ENCODE measurements at regions not wholly inside any gene's neighbourhood (a gene's known extent, or its start where the extent isn't known, plus 50 kb on each side); places are given as distances from the start of the nearest gene placed in this dataset.
"Not testable (repeated sequence)": the region's sequence is repeated elsewhere in the genome, so short reads cannot be mapped to it uniquely, and the experiment has no call there.

DNA sequence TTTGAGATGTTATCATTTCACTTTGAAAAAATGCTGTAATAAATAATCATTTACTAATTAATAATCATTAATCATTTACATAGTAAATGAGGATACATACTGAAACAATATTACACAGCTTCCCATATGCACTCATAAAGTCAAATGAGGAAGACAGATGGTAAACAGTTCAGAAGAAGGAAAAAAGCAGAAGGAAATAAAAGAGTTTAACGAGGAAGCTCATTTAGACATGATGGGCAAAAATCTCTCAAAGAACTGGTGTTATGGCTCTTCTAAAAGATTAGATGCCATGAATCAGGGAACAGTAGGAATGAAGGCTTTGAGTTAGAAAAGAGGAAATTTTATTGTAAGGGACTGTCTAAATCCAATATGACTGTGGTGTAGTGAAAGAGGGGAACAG, 347.6 kb downstream of the PTPRC start:
- no peak for DNase-seq

DNA sequence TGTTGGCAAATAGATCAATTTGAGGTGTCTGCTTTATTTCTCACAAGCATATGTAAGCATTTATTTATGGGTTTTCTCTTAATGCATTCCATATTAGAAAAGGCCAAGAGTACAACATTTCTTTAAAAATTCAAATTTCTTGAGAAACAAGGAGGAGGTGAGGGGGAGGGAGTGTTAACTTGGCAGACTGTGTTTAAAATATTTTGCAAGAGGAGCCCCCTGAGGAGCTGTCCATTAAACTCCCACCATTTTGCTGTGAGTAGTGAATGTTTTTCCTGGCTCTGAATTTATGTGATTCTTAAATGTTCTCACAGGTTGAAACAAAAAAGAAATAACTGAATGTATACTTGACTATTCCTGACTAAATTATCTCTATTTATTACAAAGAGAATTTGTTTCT, 363.8 kb downstream of the PTPRC start:
- no peak for DNase-seq

DNA sequence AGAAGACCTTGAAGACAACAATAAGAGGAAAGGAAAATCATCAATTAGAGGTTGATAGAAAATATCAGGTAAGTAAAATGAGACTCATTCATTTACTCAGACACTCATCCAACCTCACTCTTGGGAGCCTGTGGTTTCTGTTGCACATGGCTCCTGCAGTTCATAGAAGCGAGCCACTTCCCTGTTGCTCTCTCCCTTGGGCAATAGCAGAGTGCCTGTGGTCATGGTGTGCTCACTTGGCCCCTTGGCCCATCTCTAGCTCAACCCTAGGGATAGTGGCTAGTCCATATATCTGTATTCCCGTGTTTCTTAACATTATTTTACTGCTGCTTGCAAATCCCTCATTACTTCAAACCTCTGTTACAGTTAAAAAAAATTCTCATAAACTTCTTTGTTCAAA, 368.6 kb downstream of the PTPRC start:
- DNase-seq = no peak

DNA sequence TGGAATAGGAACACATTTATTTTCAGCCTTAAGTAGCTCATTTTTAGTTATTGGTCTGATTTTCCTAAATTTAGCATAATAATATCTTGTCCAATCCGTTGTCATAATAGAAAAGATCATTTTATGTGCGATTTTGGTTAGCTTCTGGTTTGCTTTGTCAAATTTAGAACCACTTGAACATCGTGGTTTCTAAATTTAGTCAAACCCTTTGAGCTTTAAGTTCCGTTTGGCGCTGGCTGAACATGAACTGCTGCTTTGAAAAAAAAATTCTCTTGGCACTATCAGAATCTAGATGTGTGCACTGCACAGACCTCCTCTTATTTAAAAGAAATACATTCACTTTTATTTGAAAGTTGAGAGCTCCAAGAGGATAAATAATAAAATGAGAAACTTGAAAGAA, 370.6 kb downstream of the PTPRC start:
- no peak for DNase-seq

DNA sequence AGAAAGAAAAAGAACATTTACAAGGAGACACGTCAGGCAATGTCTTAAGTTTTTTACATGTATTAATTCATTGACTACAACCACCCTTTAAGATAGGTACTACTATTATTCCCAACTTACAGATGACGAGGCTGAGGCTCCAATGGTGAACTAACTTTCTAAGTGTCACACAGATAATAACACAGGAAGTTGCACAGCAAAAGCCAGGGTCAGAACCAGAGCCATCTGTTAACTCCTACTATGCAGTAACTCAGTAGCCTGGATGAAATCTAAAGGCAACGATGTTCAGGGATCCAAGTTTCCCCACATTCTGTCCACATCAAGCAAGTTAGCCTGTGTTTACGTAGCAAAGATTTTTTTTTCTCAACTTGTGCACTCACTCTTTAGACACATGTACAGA, 371.7 kb downstream of the PTPRC start:
- no peak for DNase-seq

DNA sequence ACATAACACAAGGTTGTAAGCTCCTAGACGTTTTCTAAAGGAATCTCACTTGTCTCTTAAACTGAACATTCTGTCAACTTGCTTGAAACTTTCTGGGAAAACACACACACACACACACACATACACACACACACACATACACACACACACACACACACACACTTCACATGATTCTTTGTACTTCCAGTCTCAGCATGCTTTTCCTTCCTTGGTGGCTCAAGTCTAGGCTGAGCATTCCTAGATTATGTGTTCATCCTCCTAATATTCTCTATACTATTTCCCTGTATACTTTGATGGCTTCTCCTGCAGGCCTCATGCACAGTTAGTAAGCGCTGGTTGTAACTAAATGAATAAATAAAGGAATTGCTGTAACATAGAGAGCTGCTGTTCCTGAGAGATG, 372.1 kb downstream of the PTPRC start:
- no peak for DNase-seq

DNA sequence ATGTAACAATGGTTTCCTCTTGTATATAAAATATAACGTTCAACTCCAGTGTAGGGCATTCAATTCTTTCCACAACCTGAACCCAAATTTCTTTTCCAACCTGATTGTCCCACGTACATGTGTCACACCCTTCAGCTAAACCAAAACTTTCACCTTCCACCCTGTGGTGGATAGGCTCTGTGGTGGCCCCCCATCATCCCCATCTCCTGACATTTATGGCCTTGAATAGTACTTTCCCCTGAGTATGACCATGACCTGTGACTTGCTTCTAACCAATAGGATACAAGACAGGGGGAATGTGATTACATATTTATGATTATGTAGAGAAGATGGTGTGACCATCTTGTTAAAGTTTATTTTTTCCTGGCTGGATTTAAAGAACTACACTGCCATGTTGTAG, 377.0 kb downstream of the PTPRC start:
- DNase-seq = no peak

DNA sequence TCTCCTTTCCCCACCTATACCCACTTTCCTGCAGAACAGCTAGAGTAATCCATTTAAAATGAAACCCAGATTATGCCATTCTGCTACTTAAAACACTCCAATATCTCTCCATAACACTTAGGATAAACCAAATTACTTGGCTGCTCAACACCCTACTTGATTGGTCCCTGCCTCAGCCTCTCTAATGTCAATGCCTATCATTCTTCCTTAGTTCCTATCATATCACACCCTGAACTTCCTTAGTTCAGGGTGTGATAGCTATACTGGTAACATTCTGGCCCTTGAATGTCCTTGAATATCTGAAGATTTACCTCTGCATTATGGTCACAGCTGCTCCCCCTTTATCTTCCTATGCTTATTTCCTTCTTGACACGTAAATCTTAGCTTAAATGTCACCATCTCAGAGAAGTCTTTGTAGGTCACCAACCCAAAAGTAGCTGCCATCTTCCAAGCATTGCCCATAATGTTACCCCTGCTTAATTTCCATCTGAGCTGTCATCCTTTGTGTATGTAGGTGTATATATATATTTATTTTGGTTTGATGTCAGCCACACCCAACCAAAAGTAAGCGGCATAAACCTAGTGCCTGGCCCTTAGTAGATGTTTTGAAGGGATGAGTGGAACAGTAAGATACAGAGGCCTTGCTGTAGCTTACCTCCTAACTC, 379.8 kb downstream of the PTPRC start:
- DNase-seq = no peak

DNA sequence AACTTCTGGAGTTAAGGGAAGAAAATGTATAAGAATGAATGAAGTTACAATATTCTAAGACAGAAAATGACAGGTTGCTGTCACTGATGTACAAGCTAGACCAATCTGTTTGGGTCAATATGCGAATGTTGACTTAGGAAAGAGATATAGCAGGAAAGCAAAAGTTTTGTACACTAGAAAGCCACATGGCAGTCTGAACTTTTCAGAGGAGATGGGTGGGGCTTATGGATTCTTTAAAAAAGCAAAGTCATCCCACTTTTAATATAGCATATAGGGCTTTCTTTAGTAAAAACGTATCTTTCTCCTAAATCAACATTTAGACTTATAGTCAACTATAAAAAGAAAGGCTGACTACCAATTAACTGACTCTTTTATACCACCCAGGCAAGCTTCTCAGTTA, 381.2 kb downstream of the PTPRC start:
- no peak for DNase-seq

DNA sequence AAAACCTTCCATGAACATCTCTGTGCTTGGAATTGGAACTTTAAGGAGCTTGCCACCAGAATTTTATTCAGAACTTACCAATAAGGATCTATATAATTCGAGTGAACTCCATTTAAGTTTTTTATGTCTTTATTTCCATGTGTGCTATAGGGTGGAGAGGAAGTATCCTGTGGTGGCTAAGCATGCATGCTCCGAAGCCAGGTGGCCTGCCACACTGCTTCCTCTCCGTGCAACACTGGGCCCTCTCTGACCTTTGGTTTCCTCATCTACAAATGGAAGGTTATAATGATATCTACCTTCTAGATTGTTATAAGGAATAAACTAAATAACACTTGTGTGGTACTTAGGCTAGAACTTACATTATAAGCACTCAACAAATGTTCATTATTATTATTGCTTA, 382.1 kb downstream of the PTPRC start:
- DNase-seq = no peak

DNA sequence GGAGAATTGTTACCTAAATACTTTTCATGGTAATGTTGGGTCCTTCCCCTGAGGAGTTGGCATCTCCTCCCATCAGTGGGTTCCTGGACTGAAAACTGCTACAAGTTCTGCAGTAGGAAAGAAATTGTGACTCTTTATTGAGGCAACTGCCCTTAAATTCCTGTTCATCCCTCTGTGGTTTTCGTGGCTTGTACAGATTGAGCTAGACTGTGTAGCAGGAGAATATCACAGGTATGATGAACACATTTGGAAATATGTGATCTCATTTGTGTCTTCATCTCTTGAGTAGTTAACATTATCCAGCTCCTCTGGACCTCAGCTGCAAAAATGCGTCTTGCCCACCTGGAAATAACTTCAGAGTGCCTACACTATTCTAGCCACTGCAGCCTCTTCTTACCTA, 390.6 kb downstream of the PTPRC start:
- DNase-seq = no peak

DNA sequence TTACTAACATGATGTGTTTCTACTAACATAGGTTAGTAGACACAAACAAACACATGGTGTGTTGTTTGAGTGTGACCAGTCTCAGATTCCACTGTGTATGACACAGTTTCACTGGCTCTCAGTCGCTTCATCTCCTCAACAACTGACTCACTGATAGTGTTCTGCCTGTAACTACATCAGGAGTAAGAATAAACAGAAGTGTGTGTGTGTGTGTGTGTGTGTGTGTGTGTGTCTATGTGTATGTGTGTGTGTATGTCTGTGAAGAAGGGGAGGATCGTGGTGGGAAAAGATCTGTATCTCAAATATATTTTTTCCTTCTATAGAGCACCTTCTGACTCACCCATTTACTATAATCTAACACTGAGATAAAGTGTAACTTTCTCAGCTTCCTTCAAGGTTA, 391.0 kb downstream of the PTPRC start:
- DNase-seq = no peak

DNA sequence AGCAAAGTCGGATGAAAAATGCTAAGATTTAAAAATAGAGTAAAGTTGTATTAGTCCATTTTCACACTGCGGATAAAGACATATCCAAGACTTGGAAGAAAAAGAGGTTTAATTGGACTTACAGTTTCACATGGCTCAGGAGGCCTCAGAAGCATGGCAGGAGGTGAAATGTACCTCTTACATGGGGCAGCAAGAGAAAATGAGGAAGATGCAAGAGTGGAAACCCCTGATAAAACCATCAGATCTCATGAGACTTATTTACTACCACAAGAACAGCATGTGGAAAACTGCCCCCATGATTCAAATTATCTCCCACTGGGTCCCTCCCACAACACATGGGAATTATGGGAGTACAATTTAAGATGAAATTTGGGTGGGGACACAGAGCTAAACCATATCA, 391.7 kb downstream of the PTPRC start:
- DNase-seq = not testable (repeated sequence)

DNA sequence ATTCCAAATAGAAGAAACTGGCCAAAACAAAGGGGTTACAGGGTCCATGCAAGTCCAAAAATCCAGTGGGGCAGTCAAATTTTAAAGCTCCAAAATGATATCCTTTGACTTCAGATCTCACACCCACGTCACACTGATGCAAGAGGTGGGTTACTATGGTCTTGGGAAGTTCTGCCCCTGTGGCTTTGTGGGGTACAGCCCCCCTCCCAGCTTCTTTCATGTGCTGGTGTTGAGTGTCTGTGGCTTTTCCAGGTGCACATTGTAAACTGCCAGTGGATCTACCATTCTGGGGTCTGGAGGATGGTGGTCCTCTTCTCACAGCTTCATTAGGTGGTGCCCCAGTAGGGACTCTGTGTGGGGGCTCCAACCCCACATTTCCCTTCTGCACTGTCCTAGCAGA, 392.3 kb downstream of the PTPRC start:
- not testable (repeated sequence) for DNase-seq

DNA sequence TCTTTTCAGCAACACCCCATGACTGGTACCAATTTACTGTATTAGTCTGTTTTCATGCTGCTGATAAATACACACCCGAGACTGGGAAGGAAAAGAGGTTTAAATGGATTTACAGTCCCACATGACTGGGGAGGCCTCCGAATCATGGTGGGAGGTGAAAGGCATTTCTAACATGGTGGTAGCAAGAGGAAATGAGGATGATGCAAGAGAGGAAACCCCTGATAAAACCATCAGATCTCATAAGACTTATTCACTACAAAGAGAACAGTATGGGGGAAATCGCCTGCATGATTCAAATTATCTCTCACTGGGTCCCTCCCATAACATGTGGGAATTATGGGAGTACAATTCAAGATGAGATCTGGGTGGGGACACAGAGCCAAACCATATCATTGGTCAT, 393.6 kb downstream of the PTPRC start:
- not testable (repeated sequence) for DNase-seq

DNA sequence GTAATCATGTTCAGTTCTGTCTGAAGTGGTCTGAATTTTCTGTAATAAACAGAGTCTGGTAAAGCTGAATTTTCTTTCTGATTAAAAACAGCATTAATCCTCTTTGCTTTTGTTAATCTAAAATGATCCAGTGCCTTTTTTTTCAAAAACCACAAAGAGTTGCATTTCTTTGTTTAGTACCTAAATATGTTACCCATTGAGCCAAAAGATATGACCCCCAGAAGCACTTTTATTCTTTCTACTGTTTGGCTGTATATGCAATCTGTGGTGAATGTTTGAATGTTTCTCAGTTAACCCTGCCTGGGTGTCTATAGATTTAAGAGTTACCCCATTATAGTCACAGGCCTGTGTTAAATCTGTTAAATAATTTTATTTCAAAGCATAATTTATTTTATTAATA, 394.8 kb downstream of the PTPRC start:
- DNase-seq = no peak

DNA sequence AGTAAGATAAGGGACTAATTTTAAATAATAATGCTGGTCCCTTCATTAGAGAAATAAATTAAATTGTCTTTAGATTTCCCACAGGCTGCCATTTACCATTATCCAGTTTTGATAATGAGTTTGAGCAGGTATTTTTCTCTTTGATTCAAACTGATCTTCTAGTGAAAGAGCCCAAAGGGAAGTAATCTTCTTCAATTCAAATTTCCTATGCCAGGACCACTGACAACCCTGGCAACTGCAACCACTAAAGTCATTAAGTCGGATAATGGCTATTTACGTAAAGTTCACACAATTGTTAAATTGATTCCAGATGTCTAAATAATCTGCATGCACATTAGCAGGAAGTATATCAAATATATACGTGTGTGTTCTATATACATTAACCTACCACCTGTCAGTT, 399.3 kb downstream of the PTPRC start:
- no peak for DNase-seq

DNA sequence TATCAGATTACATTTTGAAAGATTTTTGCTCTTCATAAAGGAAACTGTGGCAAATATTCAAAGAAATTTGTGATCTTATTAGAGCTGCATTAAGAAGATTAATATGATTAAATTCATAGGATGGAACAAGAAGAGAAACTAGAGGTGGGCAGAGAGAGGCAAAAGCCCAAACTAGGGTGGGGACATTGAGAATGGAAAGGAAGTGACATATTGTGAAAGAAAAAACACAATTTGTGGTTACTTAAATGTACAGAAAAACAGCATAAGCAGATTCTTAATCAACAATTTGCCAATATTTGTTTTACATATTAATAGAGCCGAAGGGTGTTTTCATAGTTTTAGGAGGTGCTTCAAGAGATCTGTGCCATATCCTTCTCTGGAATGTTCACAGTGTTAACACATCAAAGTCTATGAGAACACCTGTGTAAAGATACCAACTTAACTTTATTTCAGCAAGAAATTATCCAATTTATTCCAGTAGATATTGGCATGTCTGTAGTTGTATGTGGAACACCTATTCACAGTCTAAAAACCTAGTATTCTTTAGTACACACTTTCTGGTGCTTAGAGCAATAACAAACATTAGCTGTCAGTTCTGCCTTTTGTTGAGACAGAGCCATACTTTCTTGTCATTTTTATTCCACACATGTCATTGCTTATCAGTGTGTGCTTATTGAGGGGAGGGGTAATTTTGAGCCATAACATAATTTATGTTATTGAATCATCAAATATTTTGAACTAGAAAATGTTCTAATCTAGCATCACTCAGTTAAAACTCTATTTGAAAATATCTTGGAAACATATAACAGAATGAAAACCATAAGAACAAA, 401.5 kb downstream of the PTPRC start:
- no peak for DNase-seq

DNA sequence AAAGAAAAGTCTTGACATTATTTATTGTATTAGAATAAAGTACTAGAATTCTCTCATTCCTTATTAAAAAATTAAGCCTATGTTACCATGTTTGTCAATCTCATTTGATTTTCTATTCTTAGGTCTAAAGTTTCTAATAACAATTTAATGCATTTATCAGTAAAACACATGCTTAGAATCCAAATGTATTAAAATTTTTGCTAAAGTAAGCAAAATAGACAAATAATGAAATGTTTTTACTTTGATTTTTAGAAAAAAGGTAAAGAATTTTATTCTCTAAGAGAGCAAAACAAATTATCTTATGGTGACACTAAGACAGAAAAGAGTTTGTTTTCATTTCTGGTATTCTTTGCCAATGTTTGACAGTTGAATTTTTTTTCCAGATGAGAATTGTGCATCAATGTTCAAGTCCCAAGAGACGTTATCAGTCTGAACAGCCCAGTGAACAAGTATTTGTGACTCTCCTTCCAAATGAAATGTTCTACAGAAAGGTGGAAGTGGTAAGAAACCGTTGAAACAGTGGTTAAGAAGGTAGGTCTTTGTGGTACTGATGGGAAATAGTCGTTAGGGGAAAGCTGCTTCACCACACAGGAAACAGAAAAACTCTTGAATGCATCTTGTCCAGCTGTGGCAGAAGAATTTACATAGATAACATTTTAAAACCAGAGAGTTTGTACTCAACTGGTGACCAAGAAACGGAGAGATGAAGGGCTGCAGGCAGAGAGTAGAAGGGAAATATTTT, 402.5 kb downstream of the PTPRC start:
- DNase-seq = no peak

DNA sequence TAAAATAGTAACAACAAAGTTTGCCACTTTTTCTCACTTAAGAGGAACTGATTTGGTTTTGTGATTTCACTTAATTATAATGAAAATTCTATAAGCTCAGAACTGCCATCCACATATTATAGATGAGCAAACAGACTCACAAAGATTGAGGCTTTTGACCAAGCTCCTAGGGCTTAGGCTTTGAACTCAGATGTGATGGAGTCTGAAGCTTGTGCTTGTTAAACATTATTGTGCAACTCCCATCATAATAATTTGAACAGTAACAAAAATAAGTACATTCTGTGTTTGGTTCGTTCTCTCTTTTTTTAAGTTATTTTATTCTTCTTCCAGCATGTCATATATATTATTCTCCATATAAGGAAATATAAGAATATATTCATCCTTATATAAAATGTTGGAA, 403.4 kb downstream of the PTPRC start:
- DNase-seq = no peak

DNA sequence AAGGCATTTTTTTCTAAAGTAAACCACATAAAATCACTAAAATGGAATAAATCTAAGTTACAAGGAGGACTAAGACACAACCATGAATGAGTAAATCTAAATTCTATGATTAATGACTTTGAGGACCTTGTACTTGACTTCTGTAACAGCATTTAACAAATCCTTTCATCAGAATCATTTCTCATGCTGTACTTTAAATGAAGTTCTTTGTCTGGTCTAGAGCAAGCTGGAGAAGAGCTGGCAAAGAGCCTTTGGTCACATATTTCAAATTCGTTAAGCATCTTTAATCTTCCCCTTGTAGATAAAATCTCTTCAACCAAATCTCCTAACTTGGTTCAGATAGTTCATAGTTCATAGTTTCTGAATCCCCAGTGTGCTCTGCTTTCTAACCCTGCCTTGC, 405.4 kb downstream of the PTPRC start:
- DNase-seq = no peak

DNA sequence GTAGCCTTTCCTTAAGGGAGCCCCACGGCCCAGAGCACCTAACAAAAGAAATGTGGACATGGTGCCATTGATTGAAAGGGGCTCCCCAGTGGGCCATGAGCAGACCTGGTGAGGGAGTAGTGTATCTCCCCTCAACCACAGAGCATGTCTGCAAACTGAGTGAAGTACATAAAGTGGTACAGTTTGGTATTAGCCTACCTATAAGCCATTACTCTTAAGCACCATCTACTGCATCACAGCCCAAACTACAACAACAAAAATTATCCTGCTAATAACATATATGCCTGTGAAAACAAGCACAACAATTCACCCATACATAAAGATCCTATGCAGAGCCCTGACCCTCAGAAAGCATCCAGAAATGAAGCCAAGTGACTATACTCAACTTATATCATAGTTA, 407.8 kb downstream of the PTPRC start:
- no peak for DNase-seq

DNA sequence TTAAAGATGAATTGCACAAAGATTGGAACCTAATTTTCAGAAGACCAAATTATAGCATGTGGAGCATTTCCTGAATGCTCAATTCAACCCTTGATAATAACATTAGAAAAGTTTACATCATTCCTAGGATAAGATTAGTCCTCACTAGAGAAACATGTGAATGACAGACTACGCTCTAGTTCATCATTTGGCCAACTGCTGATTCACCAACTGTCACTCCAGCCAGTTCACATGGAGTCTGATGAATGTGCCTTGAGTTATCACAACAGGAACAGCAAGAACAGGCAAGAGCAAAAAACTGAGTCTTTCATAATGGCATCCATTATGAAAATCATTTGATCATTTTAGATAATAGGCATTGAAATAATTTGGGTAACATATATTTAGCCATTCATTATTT, 415.9 kb downstream of the PTPRC start:
- no peak for DNase-seq

DNA sequence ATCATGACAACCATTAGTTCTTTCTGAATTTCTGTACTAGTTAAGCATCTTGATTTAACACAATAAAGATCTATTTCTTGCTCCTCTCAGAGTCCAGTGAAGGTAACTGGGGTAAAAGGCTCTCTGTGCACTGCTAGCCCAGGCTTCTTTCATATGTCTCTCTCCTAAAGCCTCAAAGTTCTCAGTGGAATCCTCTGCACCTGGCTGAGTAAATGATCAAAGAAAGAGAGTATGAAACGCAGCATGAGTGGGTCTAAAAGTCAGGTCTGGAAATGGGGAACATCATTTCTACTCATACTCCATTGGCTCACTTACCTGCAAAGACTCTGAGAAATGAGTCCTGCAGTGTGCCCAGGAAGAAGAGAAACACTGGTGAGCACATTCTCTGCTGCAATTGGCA, 418.5 kb downstream of the PTPRC start:
- no peak for DNase-seq

Data from activated gamma-delta T cell treated with Interleukin-2 at 50 U/mL for 16 hours (primary cell).